ENCODE measurements at regions not wholly inside any gene's neighbourhood (a gene's known extent, or its start where the extent isn't known, plus 50 kb on each side); places are given as distances from the start of the nearest gene placed in this dataset.

GRCh38 chr22:26903030-26903856 is 245.9 kb downstream of the MIAT start:
- TF ChIP-seq POLR2A (IDR thresholded peaks at IDR 0.05) = no peak
- TF ChIP-seq POLR2AphosphoS5 (IDR thresholded peaks at IDR 0.05) = no peak
- TF ChIP-seq, protein P1, sequence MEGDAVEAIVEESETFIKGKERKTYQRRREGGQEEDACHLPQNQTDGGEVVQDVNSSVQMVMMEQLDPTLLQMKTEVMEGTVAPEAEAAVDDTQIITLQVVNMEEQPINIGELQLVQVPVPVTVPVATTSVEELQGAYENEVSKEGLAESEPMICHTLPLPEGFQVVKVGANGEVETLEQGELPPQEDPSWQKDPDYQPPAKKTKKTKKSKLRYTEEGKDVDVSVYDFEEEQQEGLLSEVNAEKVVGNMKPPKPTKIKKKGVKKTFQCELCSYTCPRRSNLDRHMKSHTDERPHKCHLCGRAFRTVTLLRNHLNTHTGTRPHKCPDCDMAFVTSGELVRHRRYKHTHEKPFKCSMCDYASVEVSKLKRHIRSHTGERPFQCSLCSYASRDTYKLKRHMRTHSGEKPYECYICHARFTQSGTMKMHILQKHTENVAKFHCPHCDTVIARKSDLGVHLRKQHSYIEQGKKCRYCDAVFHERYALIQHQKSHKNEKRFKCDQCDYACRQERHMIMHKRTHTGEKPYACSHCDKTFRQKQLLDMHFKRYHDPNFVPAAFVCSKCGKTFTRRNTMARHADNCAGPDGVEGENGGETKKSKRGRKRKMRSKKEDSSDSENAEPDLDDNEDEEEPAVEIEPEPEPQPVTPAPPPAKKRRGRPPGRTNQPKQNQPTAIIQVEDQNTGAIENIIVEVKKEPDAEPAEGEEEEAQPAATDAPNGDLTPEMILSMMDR (IDR thresholded peaks at IDR 0.05) = no peak
- intact Hi-C loops (cut with DNase I) = no loop called here
- no peak overlapping the region for H3K27ac ChIP-seq
- H3K4me3 ChIP-seq = no peak overlapping the region
- no peak for DNase-seq (ENCODE audit: low spot score)
- H3K36me3 ChIP-seq = no peaks in the 10 kb centered on the region
- no peaks in the 10 kb centered on the region for H3K9me3 ChIP-seq
- 15% methylated on average over 34 of the region's 36 CpGs for WGBS
- no peaks in the 10 kb centered on the region for H3K27me3 ChIP-seq (replicated peaks; ENCODE audit: insufficient read depth)
- H3K4me1 ChIP-seq (replicated peaks) = no peaks in the 10 kb centered on the region

GRCh38 chr22:26904483-26904882 is 247.1 kb downstream of the MIAT start:
- no peaks in the 10 kb centered on the region for H3K27me3 ChIP-seq (replicated peaks; ENCODE audit: insufficient read depth)
- no peak for TF ChIP-seq POLR2A (IDR thresholded peaks at IDR 0.05)

GRCh38 chr22:26905076-26905475 is 247.7 kb downstream of the MIAT start:
- intact Hi-C loops (cut with DNase I) = no loop called here
- no peak overlapping the region for H3K27ac ChIP-seq
- 77% methylated on average over 3 of the region's 3 CpGs for WGBS

More at GRCh38 chr22:26904483-26904882, 247.1 kb downstream of the MIAT start:
- intact Hi-C loops (cut with DNase I) = no loop called here
- Histone ChIP-seq H3K9me3 (no peaks in the 10 kb centered on the region), H3K27ac (no peak overlapping the region), H3K4me1 (replicated peaks) (no peaks in the 10 kb centered on the region), H3K36me3 (no peaks in the 10 kb centered on the region), H3K4me3 (no peak overlapping the region)
- no peak for DNase-seq (ENCODE audit: low spot score)
- 66% methylated on average over 3 of the region's 3 CpGs for WGBS

DNA sequence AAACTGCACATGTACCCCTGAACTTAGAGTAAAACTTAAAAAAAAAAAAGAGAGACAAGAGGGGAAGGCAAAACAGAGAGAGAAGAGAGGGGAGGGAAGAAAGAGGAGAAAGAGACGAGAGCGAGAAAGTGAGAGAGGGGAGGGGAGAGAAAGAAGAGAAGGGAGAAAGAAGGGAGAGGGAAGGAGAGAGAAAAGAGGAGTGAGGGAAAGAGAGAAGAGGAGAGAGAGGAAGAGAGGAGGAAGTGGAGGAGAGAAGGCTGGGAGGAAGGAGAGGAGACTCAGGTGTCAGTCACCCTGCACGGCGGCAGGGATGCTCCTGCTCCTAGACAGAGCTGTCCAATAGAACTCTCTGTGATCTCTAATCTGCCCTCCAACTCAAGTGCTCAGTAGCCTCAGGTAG is 248.3 kb downstream of the MIAT start:
- no peak overlapping the region for H3K4me3 ChIP-seq
- H3K4me1 ChIP-seq (replicated peaks) = no peaks in the 10 kb centered on the region
- H3K9me3 ChIP-seq = no peaks in the 10 kb centered on the region
- H3K27ac ChIP-seq = no peak overlapping the region
- DNase-seq (ENCODE audit: low spot score) = no peak
- 52% methylated on average over 4 of the region's 4 CpGs for WGBS
- intact Hi-C loops (cut with DNase I) = no loop called here
- TF ChIP-seq POLR2AphosphoS5 (IDR thresholded peaks at IDR 0.05) (no peak), POLR2A (IDR thresholded peaks at IDR 0.05) (no peak)
- TF ChIP-seq, protein P1 (IDR thresholded peaks at IDR 0.05) = no peak
- no peaks in the 10 kb centered on the region for H3K27me3 ChIP-seq (replicated peaks; ENCODE audit: insufficient read depth)
- no peaks in the 10 kb centered on the region for H3K36me3 ChIP-seq

More at GRCh38 chr22:26905076-26905475, 247.7 kb downstream of the MIAT start:
- H3K27me3 ChIP-seq (replicated peaks; ENCODE audit: insufficient read depth) = no peaks in the 10 kb centered on the region
- no peaks in the 10 kb centered on the region for H3K4me1 ChIP-seq (replicated peaks)
- no peaks in the 10 kb centered on the region for H3K36me3 ChIP-seq
- no peak for DNase-seq (ENCODE audit: low spot score)
- H3K9me3 ChIP-seq = no peaks in the 10 kb centered on the region
- no peak overlapping the region for H3K4me3 ChIP-seq
- no peak for TF ChIP-seq POLR2A (IDR thresholded peaks at IDR 0.05)
- TF ChIP-seq, protein P1 (IDR thresholded peaks at IDR 0.05) = no peak
- no peak for TF ChIP-seq POLR2AphosphoS5 (IDR thresholded peaks at IDR 0.05)

- DNase-seq (ENCODE audit: low spot score) = no peak
- no peak for TF ChIP-seq POLR2A (IDR thresholded peaks at IDR 0.05)
- TF ChIP-seq, protein P1 (IDR thresholded peaks at IDR 0.05) = no peak
- no peak for TF ChIP-seq POLR2AphosphoS5 (IDR thresholded peaks at IDR 0.05)
- H3K4me1 ChIP-seq (replicated peaks) = no peaks in the 10 kb centered on the region
- no peaks in the 10 kb centered on the region for H3K36me3 ChIP-seq
- no peaks in the 10 kb centered on the region for H3K27me3 ChIP-seq (replicated peaks; ENCODE audit: insufficient read depth)
- intact Hi-C loops (cut with DNase I) = no loop called here
- no peak overlapping the region for H3K27ac ChIP-seq
- H3K4me3 ChIP-seq = no peak overlapping the region
- H3K9me3 ChIP-seq = no peaks in the 10 kb centered on the region
- 77% methylated on average over 10 of the region's 10 CpGs for WGBS
Measured at GRCh38 chr22:26906464-26906863, 249.1 kb downstream of the MIAT start.

All from prostate gland (tissue), 2 donors.